Suprapubic skin (tissue), 4 donors: ENCODE measurements at regions not wholly inside any gene's neighbourhood (a gene's known extent, or its start where the extent isn't known, plus 50 kb on each side); places are given as distances from the start of the nearest gene placed in this dataset.

ENCODE experiments used
- DNase-seq, 2 donors: peaks; one replicate each; pipeline ENCODE4 v3.0.0-alpha.2; 2019; ENCODE audit warnings: low spot score in 2 of 2
- H3K27ac ChIP-seq: fragments of 200-600 bp; sonication (generic); one replicate; pipeline ENCODE4 v1.5.1; 2019
- H3K27me3 ChIP-seq: fragments of 200-600 bp; sonication (generic); one replicate; pipeline ENCODE4 v1.5.1; 2019
- H3K36me3 ChIP-seq: fragments of 200-600 bp; sonication (generic); one replicate; pipeline ENCODE4 v1.5.1; 2019
- H3K4me1 ChIP-seq: fragments of 200-600 bp; sonication (generic); one replicate; pipeline ENCODE4 v1.5.1; 2019
- H3K4me3 ChIP-seq: fragments of 200-600 bp; sonication (generic); one replicate; pipeline ENCODE4 v1.5.1; 2019; ENCODE audit warnings: mild to moderate bottlenecking
- H3K9me3 ChIP-seq: fragments of 200-600 bp; sonication (generic); one replicate; pipeline ENCODE4 v1.5.1; 2019
- CTCF ChIP-seq, 2 donors: fragments of 200-600 bp in 1 of 2; fragments of 450-650 bp in 1 of 2; sonication (generic) in 1 of 2; IDR thresholded peaks; one replicate each; pipeline ENCODE4 v1.5.1; 2016 to 2019; ENCODE audit warnings: antibody characterized with exemption in 2 of 2, mild to moderate bottlenecking in 1 of 2, moderate library complexity in 1 of 2
- EP300 ChIP-seq: sonication (generic); formaldehyde crosslinking; IDR thresholded peaks from one replicate; pipeline ENCODE4 v1.6.1; 2017; ENCODE audit warnings: antibody characterized with exemption
- POLR2A ChIP-seq, 2 donors: fragments of 450-650 bp; IDR thresholded peaks; one replicate each; pipeline ENCODE4 v1.6.1; 2017; ENCODE audit warnings: antibody characterized with exemption in 2 of 2, mild to moderate bottlenecking in 2 of 2, moderate library complexity in 2 of 2
- POLR2AphosphoS5 ChIP-seq, 3 donors: sonication (generic); formaldehyde crosslinking; IDR thresholded peaks; one replicate each; pipeline ENCODE4 v1.6.1; 2017; ENCODE audit warnings: antibody characterized with exemption in 3 of 3
- WGBS: methylation state at CpG from one replicate; pipeline ENCODE4 v1.1.5; 2018; 5-methylcytosine and 5-hydroxymethylcytosine counted together

DNA sequence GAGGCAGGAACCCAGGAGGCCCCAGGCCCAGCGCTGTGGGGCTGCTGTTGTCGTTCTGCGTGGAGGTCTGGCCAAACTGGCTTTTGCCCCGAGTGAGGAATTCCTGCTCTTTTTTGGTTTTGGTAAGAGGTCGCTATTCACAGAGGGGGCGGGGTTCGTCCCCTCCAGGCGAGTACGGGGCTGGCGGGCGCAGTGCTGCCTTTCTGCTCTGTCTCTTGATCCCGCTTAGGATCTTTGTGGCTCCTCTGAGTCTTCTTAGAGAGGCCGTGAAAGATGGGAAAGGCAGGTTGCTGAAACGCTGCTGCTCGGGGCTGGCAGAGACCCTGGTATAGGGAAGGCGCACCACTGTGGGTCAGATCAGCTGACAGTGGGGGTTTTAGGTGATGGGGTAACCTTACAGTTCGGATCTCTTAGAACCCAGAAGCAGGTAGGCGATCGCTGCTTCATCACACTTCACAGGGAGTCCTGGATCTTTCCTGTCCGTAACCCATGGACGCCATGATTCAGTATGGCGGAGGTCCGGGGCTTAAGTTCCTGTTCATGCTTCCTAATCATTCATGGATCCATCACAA is 136.7 kb downstream of the KIF20B start:
- WGBS: 57% methylated on average over 19 of the region's 23 CpGs
- Histone ChIP-seq H3K36me3 (no peaks in the 10 kb centered on the region), H3K9me3 (no peaks in the 10 kb centered on the region), H3K27ac (no peak overlapping the region), H3K27me3 (peaks cover 6% of the 10 kb centered on the region), H3K4me1 (peaks cover 11% of the 10 kb centered on the region), H3K4me3 (peak overlapping the region; percentile 60)
- DNase-seq: no peak
- TF ChIP-seq EP300 (no peak), POLR2A (IDR thresholded peaks at IDR 0.05) (no peak), CTCF (IDR thresholded peaks at IDR 0.05) (no peak), POLR2AphosphoS5 (IDR thresholded peaks at IDR 0.05) (no peak)

- Histone ChIP-seq H3K4me3 (no peak overlapping the region), H3K27me3 (no peaks in the 10 kb centered on the region), H3K9me3 (peaks cover 6% of the 10 kb centered on the region), H3K27ac (no peak overlapping the region), H3K36me3 (no peaks in the 10 kb centered on the region), H3K4me1 (no peaks in the 10 kb centered on the region)
- TF ChIP-seq EP300: no peak
- no peak for TF ChIP-seq POLR2A (IDR thresholded peaks at IDR 0.05)
- TF ChIP-seq CTCF (IDR thresholded peaks at IDR 0.05): no peak
- no peak for TF ChIP-seq POLR2AphosphoS5 (IDR thresholded peaks at IDR 0.05)
- no peak for DNase-seq
- WGBS: 68% methylated on average over 2 of the region's 2 CpGs
These were observed 144.3 kb downstream of the KIF20B start for GRCh38 chr10:89845541-89846280.

GRCh38 chr10:89846281-89846630 is 144.9 kb downstream of the KIF20B start:
- Histone ChIP-seq H3K4me1 (no peaks in the 10 kb centered on the region), H3K27me3 (no peaks in the 10 kb centered on the region), H3K4me3 (no peak overlapping the region), H3K36me3 (no peaks in the 10 kb centered on the region), H3K27ac (no peak overlapping the region), H3K9me3 (peaks cover 6% of the 10 kb centered on the region)
- no peak for TF ChIP-seq EP300
- no peak for TF ChIP-seq POLR2A (IDR thresholded peaks at IDR 0.05)
- no peak for TF ChIP-seq POLR2AphosphoS5 (IDR thresholded peaks at IDR 0.05)
- TF ChIP-seq CTCF (IDR thresholded peaks at IDR 0.05): no peak
- no peak for DNase-seq

- TF ChIP-seq EP300 (no peak), POLR2AphosphoS5 (IDR thresholded peaks at IDR 0.05) (no peak), CTCF (IDR thresholded peaks at IDR 0.05) (no peak), POLR2A (IDR thresholded peaks at IDR 0.05) (no peak)
- no peak for DNase-seq
- Histone ChIP-seq H3K27me3 (no peaks in the 10 kb centered on the region), H3K4me3 (no peak overlapping the region), H3K27ac (no peak overlapping the region), H3K4me1 (no peaks in the 10 kb centered on the region), H3K9me3 (peaks cover 6% of the 10 kb centered on the region), H3K36me3 (no peaks in the 10 kb centered on the region)
- WGBS: 84% methylated on average over 1 of the region's 1 CpG
These were observed 145.4 kb downstream of the KIF20B start for GRCh38 chr10:89846786-89847185.

- H3K27ac ChIP-seq: no peak overlapping the region
- H3K27me3 ChIP-seq: no peaks in the 10 kb centered on the region
- H3K4me3 ChIP-seq: no peak overlapping the region
- WGBS: 93% methylated on average over 5 of the region's 5 CpGs
- no peaks in the 10 kb centered on the region for H3K9me3 ChIP-seq
- H3K36me3 ChIP-seq: no peaks in the 10 kb centered on the region
- H3K4me1 ChIP-seq: no peaks in the 10 kb centered on the region
- DNase-seq: no peak
- TF ChIP-seq POLR2AphosphoS5 (IDR thresholded peaks at IDR 0.05) (no peak), CTCF (IDR thresholded peaks at IDR 0.05) (no peak), EP300 (no peak), POLR2A (IDR thresholded peaks at IDR 0.05) (no peak)
These were observed 151.5 kb downstream of the KIF20B start for GRCh38 chr10:89852872-89853271.
